SK-N-SH treated with all-trans-retinoic acid at 6 μM for 48 hours (cell line): ENCODE measurements at regions not wholly inside any gene's neighbourhood (a gene's known extent, or its start where the extent isn't known, plus 50 kb on each side); places are given as distances from the start of the nearest gene placed in this dataset.

Source experiments
- TCF4 ChIP-seq: fragments of 250-450 bp; sonication (Bioruptor Pico); IDR thresholded peaks from 2 replicates; pipeline ENCODE4 v1.8.0; 2021; ENCODE audit warnings: mild to moderate bottlenecking, moderate library complexity, borderline replicate concordance
- ZFP3 ChIP-seq: fragments of 250-450 bp; sonication (Bioruptor Pico); IDR thresholded peaks from 2 replicates; pipeline ENCODE4 v1.5.0; 2020; ENCODE audit warnings: mild to moderate bottlenecking, moderate library complexity
- ZFP30 ChIP-seq: fragments of 450-650 bp; formaldehyde crosslinking; IDR thresholded peaks from 2 replicates; pipeline ENCODE4 v1.5.0; 2022; ENCODE audit warnings: mild to moderate bottlenecking, moderate library complexity
- ZNF70 ChIP-seq: fragments of 450-650 bp; formaldehyde crosslinking; IDR thresholded peaks from 2 replicates; pipeline ENCODE4 v1.5.0; 2020; ENCODE audit warnings: mild to moderate bottlenecking, moderate library complexity
- TF ChIP-seq, protein P1 (sequence below): fragments of 250-450 bp; sonication (Bioruptor Pico); IDR thresholded peaks from 2 replicates; pipeline ENCODE4 v1.5.0; 2020; ENCODE audit warnings: mild to moderate bottlenecking, moderate library complexity
- TF ChIP-seq, protein P2 (sequence below): fragments of 250-450 bp; sonication (Bioruptor Pico); IDR thresholded peaks from 2 replicates; pipeline ENCODE4 v1.5.1; 2020; ENCODE audit warnings: low read depth, mild to moderate bottlenecking, moderate library complexity

DNA sequence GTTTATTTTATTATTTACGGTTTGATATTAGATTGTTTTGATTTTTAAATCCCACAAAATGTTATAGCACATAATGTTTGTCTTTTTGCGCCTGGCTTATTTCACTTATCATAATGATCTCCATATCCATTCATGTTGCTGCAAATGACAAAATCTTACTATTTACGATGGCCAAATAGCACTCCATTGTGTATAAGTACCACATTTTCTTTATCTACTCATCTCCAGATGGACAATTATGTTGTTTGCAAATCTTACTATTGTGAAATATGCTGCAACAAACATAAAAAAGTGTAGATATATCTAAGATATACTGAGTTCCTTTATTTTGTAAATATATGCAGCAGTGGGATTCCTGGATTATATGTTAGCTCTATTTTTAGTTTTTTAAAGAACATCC is 1568.3 kb downstream of the AMY1C start:
- TF ChIP-seq ZFP3 (CRISPR knock-in tag) (no peak), ZFP30 (CRISPR knock-in tag) (no peak), ZNF70 (CRISPR knock-in tag) (no peak), TCF4 (CRISPR knock-in tag) (peak; percentile 96)
- TF ChIP-seq, protein P1, sequence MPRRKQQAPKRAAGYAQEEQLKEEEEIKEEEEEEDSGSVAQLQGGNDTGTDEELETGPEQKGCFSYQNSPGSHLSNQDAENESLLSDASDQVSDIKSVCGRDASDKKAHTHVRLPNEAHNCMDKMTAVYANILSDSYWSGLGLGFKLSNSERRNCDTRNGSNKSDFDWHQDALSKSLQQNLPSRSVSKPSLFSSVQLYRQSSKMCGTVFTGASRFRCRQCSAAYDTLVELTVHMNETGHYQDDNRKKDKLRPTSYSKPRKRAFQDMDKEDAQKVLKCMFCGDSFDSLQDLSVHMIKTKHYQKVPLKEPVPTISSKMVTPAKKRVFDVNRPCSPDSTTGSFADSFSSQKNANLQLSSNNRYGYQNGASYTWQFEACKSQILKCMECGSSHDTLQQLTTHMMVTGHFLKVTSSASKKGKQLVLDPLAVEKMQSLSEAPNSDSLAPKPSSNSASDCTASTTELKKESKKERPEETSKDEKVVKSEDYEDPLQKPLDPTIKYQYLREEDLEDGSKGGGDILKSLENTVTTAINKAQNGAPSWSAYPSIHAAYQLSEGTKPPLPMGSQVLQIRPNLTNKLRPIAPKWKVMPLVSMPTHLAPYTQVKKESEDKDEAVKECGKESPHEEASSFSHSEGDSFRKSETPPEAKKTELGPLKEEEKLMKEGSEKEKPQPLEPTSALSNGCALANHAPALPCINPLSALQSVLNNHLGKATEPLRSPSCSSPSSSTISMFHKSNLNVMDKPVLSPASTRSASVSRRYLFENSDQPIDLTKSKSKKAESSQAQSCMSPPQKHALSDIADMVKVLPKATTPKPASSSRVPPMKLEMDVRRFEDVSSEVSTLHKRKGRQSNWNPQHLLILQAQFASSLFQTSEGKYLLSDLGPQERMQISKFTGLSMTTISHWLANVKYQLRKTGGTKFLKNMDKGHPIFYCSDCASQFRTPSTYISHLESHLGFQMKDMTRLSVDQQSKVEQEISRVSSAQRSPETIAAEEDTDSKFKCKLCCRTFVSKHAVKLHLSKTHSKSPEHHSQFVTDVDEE: 0 out of 2 replicates have a peak, but pooled peaks have one; percentile 20
- TF ChIP-seq, protein P2, sequence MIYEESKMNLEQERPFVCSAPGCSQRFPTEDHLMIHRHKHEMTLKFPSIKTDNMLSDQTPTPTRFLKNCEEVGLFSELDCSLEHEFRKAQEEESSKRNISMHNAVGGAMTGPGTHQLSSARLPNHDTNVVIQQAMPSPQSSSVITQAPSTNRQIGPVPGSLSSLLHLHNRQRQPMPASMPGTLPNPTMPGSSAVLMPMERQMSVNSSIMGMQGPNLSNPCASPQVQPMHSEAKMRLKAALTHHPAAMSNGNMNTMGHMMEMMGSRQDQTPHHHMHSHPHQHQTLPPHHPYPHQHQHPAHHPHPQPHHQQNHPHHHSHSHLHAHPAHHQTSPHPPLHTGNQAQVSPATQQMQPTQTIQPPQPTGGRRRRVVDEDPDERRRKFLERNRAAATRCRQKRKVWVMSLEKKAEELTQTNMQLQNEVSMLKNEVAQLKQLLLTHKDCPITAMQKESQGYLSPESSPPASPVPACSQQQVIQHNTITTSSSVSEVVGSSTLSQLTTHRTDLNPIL (CRISPR knock-in tag): no peak
